Mesenchymal stem cell (in vitro differentiated cells and primary cell): ENCODE measurements at regions not wholly inside any gene's neighbourhood (a gene's known extent, or its start where the extent isn't known, plus 50 kb on each side); places are given as distances from the start of the nearest gene placed in this dataset.

ENCODE experiments used
- DNase-seq: peaks from one replicate; pipeline ENCODE4 v3.0.0-alpha.2; 2013
- H2AFZ ChIP-seq: one replicate; pipeline ENCODE4 v1.6.1; 2013; ENCODE audit warnings: low read depth, mild to moderate bottlenecking, control low read depth, inconsistent platforms, low read length, moderate library complexity
- H2AK5ac ChIP-seq: 2 replicates; pipeline ENCODE4 v1.6.1; 2013; ENCODE audit warnings: low read length, moderate library complexity, mild to moderate bottlenecking, inconsistent platforms; ENCODE audit not compliant: severe bottlenecking
- H2BK120ac ChIP-seq: one replicate; pipeline ENCODE4 v1.6.1; 2013; ENCODE audit warnings: low read depth, mild to moderate bottlenecking, inconsistent platforms, low read length, moderate library complexity
- H2BK12ac ChIP-seq, 2 experiments: one replicate each; pipeline ENCODE4 v1.6.1; 2013; ENCODE audit warnings: inconsistent platforms in 2 of 2, low read length in 2 of 2, mild to moderate bottlenecking in 2 of 2, moderate library complexity in 2 of 2, control low read depth in 1 of 2
- H2BK15ac ChIP-seq: one replicate; pipeline ENCODE4 v1.6.1; 2013; ENCODE audit warnings: mild to moderate bottlenecking, low read depth, inconsistent platforms; ENCODE audit not compliant: poor library complexity, severe bottlenecking
- H2BK5ac ChIP-seq: 2 replicates; pipeline ENCODE4 v1.6.1; 2013; ENCODE audit warnings: low read depth, mild to moderate bottlenecking, low read length, control low read depth, inconsistent platforms; ENCODE audit not compliant: poor library complexity, severe bottlenecking
- H3K14ac ChIP-seq, 2 experiments: one replicate each; pipeline ENCODE4 v1.6.1; 2013; ENCODE audit warnings: inconsistent platforms in 2 of 2, low read length in 2 of 2, control low read depth in 1 of 2, mild to moderate bottlenecking in 1 of 2, moderate library complexity in 1 of 2
- H3K18ac ChIP-seq, 2 experiments: one replicate each; pipeline ENCODE4 v1.6.1; 2013; ENCODE audit warnings: inconsistent platforms in 2 of 2, low read length in 2 of 2, control low read depth in 1 of 2, low read depth in 1 of 2, mild to moderate bottlenecking in 1 of 2
- H3K23ac ChIP-seq, 2 experiments: one replicate each; pipeline ENCODE4 v1.6.1; 2013; ENCODE audit warnings: inconsistent platforms in 2 of 2, low read length in 2 of 2, mild to moderate bottlenecking in 2 of 2, moderate library complexity in 2 of 2, control low read depth in 1 of 2
- H3K27ac ChIP-seq: 2 replicates; pipeline ENCODE4 v1.5.1; 2013; ENCODE audit warnings: mild to moderate bottlenecking, moderate library complexity, low read length, control low read depth, inconsistent platforms; ENCODE audit not compliant: poor library complexity, severe bottlenecking
- H3K27me3 ChIP-seq, 2 experiments: 2 replicates each; pipeline versions ENCODE4 v1.6.1 to v1.7.0; 2013; ENCODE audit warnings: low read length in 2 of 2, mild to moderate bottlenecking in 2 of 2, moderate library complexity in 2 of 2, control low read depth in 1 of 2, inconsistent platforms in 1 of 2; ENCODE audit not compliant: control insufficient read depth in 1 of 2, insufficient read depth in 1 of 2
- H3K36me3 ChIP-seq, 2 experiments: 2 replicates each; pipeline versions ENCODE4 v1.6.1 to v1.7.0; 2013; ENCODE audit warnings: low read length in 2 of 2, control low read depth in 1 of 2, inconsistent platforms in 1 of 2, low read depth in 1 of 2, mild to moderate bottlenecking in 1 of 2; ENCODE audit not compliant: insufficient read depth in 2 of 2, control insufficient read depth in 1 of 2
- H3K4ac ChIP-seq, 2 experiments: one replicate each; pipeline ENCODE4 v1.6.1; 2013; ENCODE audit warnings: inconsistent platforms in 2 of 2, low read length in 2 of 2, mild to moderate bottlenecking in 2 of 2, moderate library complexity in 2 of 2, control low read depth in 1 of 2, low read depth in 1 of 2
- H3K4me1 ChIP-seq: 2 replicates; pipeline ENCODE4 v1.6.1; 2013; ENCODE audit warnings: low read depth, low read length, control low read depth; ENCODE audit not compliant: control insufficient read depth, insufficient read depth
- H3K4me2 ChIP-seq: 2 replicates; pipeline ENCODE4 v1.6.1; 2013; ENCODE audit warnings: low read length, mild to moderate bottlenecking, inconsistent platforms; ENCODE audit not compliant: poor library complexity, severe bottlenecking
- H3K4me3 ChIP-seq, 2 experiments: 2 replicates each; pipeline versions ENCODE4 v1.5.1 to v1.7.0; 2013; ENCODE audit warnings: low read length in 2 of 2, mild to moderate bottlenecking in 2 of 2, control low read depth in 1 of 2, low read depth in 1 of 2; ENCODE audit not compliant: insufficient read depth in 1 of 2
- H3K79me1 ChIP-seq: replicated peaks from 2 replicates; pipeline ENCODE4 v1.6.1; 2013; ENCODE audit warnings: mild to moderate bottlenecking, control low read depth, low read length, inconsistent platforms; ENCODE audit not compliant: poor library complexity, severe bottlenecking
- H3K9ac ChIP-seq: 2 replicates; pipeline ENCODE4 v1.7.0; 2013; ENCODE audit warnings: mild to moderate bottlenecking, low read length, moderate library complexity
- H3K9me3 ChIP-seq: 2 replicates; pipeline ENCODE4 v1.7.0; 2013; ENCODE audit warnings: mild to moderate bottlenecking, low read length; ENCODE audit not compliant: control insufficient read depth
- H4K8ac ChIP-seq: one replicate; pipeline ENCODE4 v1.6.1; 2013; ENCODE audit warnings: inconsistent platforms, mild to moderate bottlenecking, low read length, moderate library complexity
- H4K91ac ChIP-seq: one replicate; pipeline ENCODE4 v1.6.1; 2013; ENCODE audit warnings: mild to moderate bottlenecking, low read length, inconsistent platforms
- WGBS: methylation state at CpG from one replicate; pipeline ENCODE4 v1.1.7; 2013; ENCODE audit warnings: mixed read lengths; 5-methylcytosine and 5-hydroxymethylcytosine counted together

- H3K9ac ChIP-seq, result peak overlapping the region; percentile 31
- peaks cover 7% of the 10 kb centered on the region for H3K9me3 ChIP-seq
- H2AFZ ChIP-seq, result no peak overlapping the region
Measured at GRCh38 chr4:4913628-4914027, 54.2 kb downstream of the MSX1 start.

GRCh38 chr4:4914059-4914820 is 54.8 kb downstream of the MSX1 start:
- Histone ChIP-seq H2BK5ac (no peak overlapping the region), H3K4ac (no peak overlapping the region), H3K18ac (no peak overlapping the region), H2AK5ac (no peak overlapping the region), H3K9ac (peak overlapping the region; percentile 31), H2BK120ac (no peak overlapping the region), H2BK12ac (no peak overlapping the region), H3K27me3 (peaks cover 0 to 17% of the 10 kb centered on the region in 2 experiments), H3K27ac (no peak overlapping the region), H2AFZ (no peak overlapping the region), H3K4me2 (no peak overlapping the region), H3K4me1 (no peaks in the 10 kb centered on the region), H4K8ac (no peak overlapping the region), H2BK15ac (no peak overlapping the region), H4K91ac (no peak overlapping the region), H3K36me3 (no peaks in the 10 kb centered on the region), H3K4me3 (no peak overlapping the region), H3K79me1 (no peaks in the 10 kb centered on the region), H3K14ac (no peak overlapping the region), H3K23ac (no peak overlapping the region), H3K9me3 (peaks cover 7% of the 10 kb centered on the region)
- no peak for DNase-seq
- 80% methylated on average over 4 of the region's 4 CpGs for WGBS

More at GRCh38 chr4:4913628-4914027, 54.2 kb downstream of the MSX1 start:
- Histone ChIP-seq H3K4me3 (no peak overlapping the region), H3K27ac (no peak overlapping the region), H3K79me1 (no peaks in the 10 kb centered on the region), H3K14ac (no peak overlapping the region), H2BK12ac (no peak overlapping the region), H2BK15ac (no peak overlapping the region), H3K4me2 (no peak overlapping the region), H3K23ac (no peak overlapping the region), H3K36me3 (no peaks in the 10 kb centered on the region), H3K18ac (no peak overlapping the region), H3K4ac (no peak overlapping the region), H2BK120ac (no peak overlapping the region), H2AK5ac (no peak overlapping the region), H4K8ac (no peak overlapping the region), H2BK5ac (no peak overlapping the region), H3K27me3 (peaks cover 0 to 17% of the 10 kb centered on the region in 2 experiments), H3K4me1 (no peaks in the 10 kb centered on the region), H4K91ac (no peak overlapping the region)
- no peak for DNase-seq

- H3K23ac ChIP-seq, result no peak overlapping the region
- no peak overlapping the region for H2AK5ac ChIP-seq
- H3K27ac ChIP-seq, result no peak overlapping the region
- H3K14ac ChIP-seq, result no peak overlapping the region
- no peaks in the 10 kb centered on the region for H3K36me3 ChIP-seq
- H2BK12ac ChIP-seq, result no peak overlapping the region
- no peak for DNase-seq
- H3K4me1 ChIP-seq, result no peaks in the 10 kb centered on the region
- no peak overlapping the region for H4K8ac ChIP-seq
- no peak overlapping the region for H2BK120ac ChIP-seq
- H3K27me3 ChIP-seq, result peaks cover 0 to 17% of the 10 kb centered on the region in 2 experiments
- no peak overlapping the region for H3K4ac ChIP-seq
- peaks cover 7% of the 10 kb centered on the region for H3K9me3 ChIP-seq
- H3K9ac ChIP-seq, result no peak overlapping the region
- H3K79me1 ChIP-seq, result no peaks in the 10 kb centered on the region
- no peak overlapping the region for H3K4me2 ChIP-seq
- no peak overlapping the region for H3K18ac ChIP-seq
- WGBS, result 76% methylated on average over 10 of the region's 10 CpGs
- no peak overlapping the region for H2BK15ac ChIP-seq
- no peak overlapping the region for H3K4me3 ChIP-seq
- no peak overlapping the region for H2BK5ac ChIP-seq
- H4K91ac ChIP-seq, result no peak overlapping the region
- H2AFZ ChIP-seq, result no peak overlapping the region
Measured at GRCh38 chr4:4914965-4915845, 55.7 kb downstream of the MSX1 start.

DNA sequence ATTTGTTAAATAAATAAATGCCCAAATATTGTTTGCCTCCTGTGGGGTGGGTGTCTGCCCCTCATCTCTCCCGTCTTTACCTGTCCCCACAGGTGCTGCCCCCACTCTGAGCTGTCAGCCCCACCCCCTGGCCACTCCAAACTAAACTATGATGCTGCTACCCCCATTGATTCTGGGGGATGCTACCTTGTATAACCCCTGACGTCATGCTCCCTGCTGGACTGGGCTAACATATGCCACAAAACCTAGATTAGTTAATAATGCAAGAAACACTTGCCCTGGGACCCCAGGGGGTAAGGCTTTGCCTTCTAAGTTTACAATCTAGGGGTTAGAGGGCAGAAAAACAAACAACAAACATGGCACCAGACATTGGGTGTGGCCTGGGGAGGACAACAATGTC is 58.6 kb downstream of the MSX1 start:
- Histone ChIP-seq H3K4ac (no peak overlapping the region), H4K8ac (no peak overlapping the region), H4K91ac (no peak overlapping the region), H2BK120ac (no peak overlapping the region), H2AK5ac (no peak overlapping the region), H3K27ac (no peak overlapping the region), H3K36me3 (no peaks in the 10 kb centered on the region), H3K9ac (no peak overlapping the region), H3K4me1 (no peaks in the 10 kb centered on the region), H3K27me3 (peaks cover 0 to 11% of the 10 kb centered on the region in 2 experiments), H3K4me2 (no peak overlapping the region), H2BK15ac (no peak overlapping the region), H3K14ac (no peak overlapping the region), H2BK12ac (no peak overlapping the region), H3K23ac (no peak overlapping the region), H2BK5ac (no peak overlapping the region), H3K4me3 (no peak overlapping the region), H2AFZ (no peak overlapping the region), H3K18ac (no peak overlapping the region), H3K79me1 (no peaks in the 10 kb centered on the region), H3K9me3 (peaks cover 7% of the 10 kb centered on the region)
- DNase-seq, result no peak
- WGBS, result 19% methylated on average over 2 of the region's 2 CpGs
